GM23248 (cell line): ENCODE measurements at regions not wholly inside any gene's neighbourhood (a gene's known extent, or its start where the extent isn't known, plus 50 kb on each side); places are given as distances from the start of the nearest gene placed in this dataset.

Experiments used
- EZH2 ChIP-seq: fragments of 200-600 bp; sonication (generic); IDR thresholded peaks from 2 replicates; pipeline ENCODE4 v1.6.1; 2018; ENCODE audit warnings: antibody characterized with exemption, mild to moderate bottlenecking; ENCODE audit not compliant: insufficient read depth, poor library complexity, severe bottlenecking
- EZH2phosphoT487 ChIP-seq: fragments of 200-600 bp; sonication (generic); IDR thresholded peaks from 2 replicates; pipeline ENCODE4 v1.6.1; 2018; ENCODE audit warnings: antibody characterized with exemption, moderate library complexity, mild to moderate bottlenecking, low read depth; ENCODE audit not compliant: insufficient read depth

DNA sequence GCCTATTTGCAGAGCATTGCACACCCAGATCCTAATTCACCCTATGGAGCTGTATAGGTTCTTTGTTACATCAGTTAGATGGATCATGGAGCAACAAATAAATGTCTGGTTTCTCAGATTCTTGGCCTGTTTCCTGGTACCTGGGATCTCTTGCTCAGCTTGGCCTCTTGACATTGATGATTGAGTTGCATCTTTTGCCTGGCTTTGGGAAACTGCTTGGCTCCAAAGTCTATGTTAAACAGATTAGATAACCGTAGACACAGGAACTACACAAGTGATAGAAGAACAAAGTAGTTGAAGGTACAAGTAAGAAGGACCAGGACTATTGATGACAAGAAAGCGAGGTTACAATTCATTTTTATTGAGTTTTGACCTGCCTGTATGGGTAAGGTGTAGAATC lies 77.3 kb downstream of the TMEM100 start:
- no peak for TF ChIP-seq EZH2
- TF ChIP-seq EZH2phosphoT487, result no peak
